Erythroblast (primary cell): ENCODE measurements at regions not wholly inside any gene's neighbourhood (a gene's known extent, or its start where the extent isn't known, plus 50 kb on each side); places are given as distances from the start of the nearest gene placed in this dataset.

ENCODE experiments used
- GATA1 ChIP-seq: IDR thresholded peaks from 2 replicates; pipeline ENCODE4 v1.6.1; 2011; ENCODE audit warnings: low read depth, mild to moderate bottlenecking, control low read depth, low read length, moderate library complexity
- POLR2A ChIP-seq: IDR thresholded peaks from 2 replicates; pipeline ENCODE4 v1.6.1; 2011; ENCODE audit warnings: mild to moderate bottlenecking, low read length

GRCh38 chr9:115261656-115262081 lies 143.7 kb upstream of the TNC start:
- no peak for TF ChIP-seq POLR2A
- TF ChIP-seq GATA1: no peak
